Thyroid gland (tissue), 4 donors: ENCODE measurements at regions not wholly inside any gene's neighbourhood (a gene's known extent, or its start where the extent isn't known, plus 50 kb on each side); places are given as distances from the start of the nearest gene placed in this dataset.
A peak's percentile ranks its signal among the peaks of the same experiment; 100 is the strongest.

Experiments
- DNase-seq, 2 donors: peaks; one replicate each; pipeline ENCODE4 v3.0.0-alpha.2; 2019
- H3K27ac ChIP-seq, 3 donors: fragments of 200-600 bp; sonication (generic); 1 replicate in 2 of 3; 2 replicates in 1 of 3; pipeline ENCODE4 v1.5.1; 2016 to 2019; ENCODE audit warnings: mild to moderate bottlenecking in 1 of 3, moderate library complexity in 1 of 3
- H3K27me3 ChIP-seq: fragments of 200-600 bp; sonication (generic); one replicate; pipeline ENCODE4 v1.5.1; 2019
- H3K36me3 ChIP-seq, 2 donors: fragments of 200-600 bp; sonication (generic); one replicate each; pipeline ENCODE4 v1.5.1; 2016 to 2019
- H3K4me1 ChIP-seq, 2 donors: fragments of 200-600 bp; sonication (generic); one replicate each; pipeline ENCODE4 v1.5.1; 2017 to 2019
- H3K4me3 ChIP-seq, 3 donors: fragments of 200-600 bp; sonication (generic); replicated peaks in 1 of 3; 1 replicate in 2 of 3; 2 replicates in 1 of 3; pipeline ENCODE4 v1.5.1; 2016; ENCODE audit warnings: mild to moderate bottlenecking in 1 of 3
- H3K9me3 ChIP-seq: fragments of 200-600 bp; sonication (generic); one replicate; pipeline ENCODE4 v1.5.1; 2017
- CTCF ChIP-seq, 6 experiments: fragments of 200-600 bp in 3 of 6; fragments of 450-650 bp in 3 of 6; sonication (generic) in 3 of 6; IDR thresholded peaks; one replicate each; pipeline ENCODE4 v1.5.1; 2016 to 2019; ENCODE audit warnings: antibody characterized with exemption in 6 of 6, mild to moderate bottlenecking in 2 of 6, inconsistent platforms in 1 of 6, moderate library complexity in 1 of 6
- POLR2A ChIP-seq, 2 donors: fragments of 450-650 bp; IDR thresholded peaks; one replicate each; pipeline ENCODE4 v1.6.1; 2017; ENCODE audit warnings: antibody characterized with exemption in 2 of 2, mild to moderate bottlenecking in 2 of 2, moderate library complexity in 1 of 2
- WGBS, 2 donors: methylation state at CpG; one replicate each; pipeline ENCODE4 v1.1.5; 2017; 5-methylcytosine and 5-hydroxymethylcytosine counted together
- intact Hi-C: fragments of 100-400 bp; cut with DNase I; formaldehyde crosslinking; loops from one replicate; pipeline ENCODE4 v1.15.1; 2023

GRCh38 chr9:129491487-129491855 is 129.4 kb downstream of the C9orf50 start:
- peak overlapping the region in 1 of 3 donors; percentile 46 for H3K4me3 ChIP-seq

GRCh38 chr9:129490583-129491486 is 130.1 kb downstream of the C9orf50 start:
- Histone ChIP-seq H3K27me3 (no peaks in the 10 kb centered on the region), H3K27ac (peak overlapping the region; percentile 100), H3K4me1 (peaks cover 59 to 82% of the 10 kb centered on the region in 2 donors), H3K4me3 (peak overlapping the region in 1 of 3 donors; percentile 46), H3K9me3 (no peaks in the 10 kb centered on the region), H3K36me3 (no peaks in the 10 kb centered on the region)
- TF ChIP-seq POLR2A (IDR thresholded peaks at IDR 0.05) (peak in 1 of 2 donors; percentile 42), CTCF (IDR thresholded peaks at IDR 0.05) (no peak)
- intact Hi-C loops, result loop anchor here (5.0 kb wide), 2 partner anchors 154 to 319 kb away; no protein-coding TSS in a partner anchor
- WGBS, 2 donors, result 52% methylated on average over 7 to 11 of the region's 11 CpGs
- DNase-seq, result peak; percentile 68 to 76

More at GRCh38 chr9:129491487-129491855, 129.4 kb downstream of the C9orf50 start:
- no peaks in the 10 kb centered on the region for H3K27me3 ChIP-seq
- H3K27ac ChIP-seq, result peak overlapping the region; percentile 100
- WGBS, 2 donors, result 58 to 68% methylated on average over 8 of the region's 8 CpGs
- TF ChIP-seq POLR2A (IDR thresholded peaks at IDR 0.05) (peak in 1 of 2 donors; percentile 44), CTCF (IDR thresholded peaks at IDR 0.05) (no peak)
- no peaks in the 10 kb centered on the region for H3K9me3 ChIP-seq
- H3K4me1 ChIP-seq, result peaks cover 57 to 82% of the 10 kb centered on the region in 2 donors
- no peaks in the 10 kb centered on the region for H3K36me3 ChIP-seq
- intact Hi-C loops, result loop anchor here (5.0 kb wide), 2 partner anchors 154 to 319 kb away; no protein-coding TSS in a partner anchor
- DNase-seq, result peak in 1 of 2 donors; percentile 36

- Histone ChIP-seq H3K9me3 (no peaks in the 10 kb centered on the region), H3K27me3 (no peaks in the 10 kb centered on the region), H3K36me3 (no peaks in the 10 kb centered on the region), H3K4me1 (peaks cover 57 to 83% of the 10 kb centered on the region in 2 donors), H3K4me3 (peak overlapping the region in 1 of 3 donors; percentile 46), H3K27ac (peak overlapping the region; percentile 100)
- peak; percentile 35 to 41 for DNase-seq
- no peak for TF ChIP-seq POLR2A (IDR thresholded peaks at IDR 0.05)
- no peak for TF ChIP-seq CTCF (IDR thresholded peaks at IDR 0.05)
- intact Hi-C loops, result loop anchor here (5.0 kb wide), 2 partner anchors 153 to 318 kb away; no protein-coding TSS in a partner anchor
- WGBS, 2 donors, result 52 to 56% methylated on average over 13 to 15 of the region's 15 CpGs
These were observed 130.9 kb downstream of the C9orf50 start for GRCh38 chr9:129489838-129490582.

- whole genome bisulfite sequencing, 2 donors, result 7 to 21% methylated on average over 27 to 35 of the region's 46 CpGs
- H3K4me3 ChIP-seq, result peak overlapping the region in 1 of 3 donors; percentile 46
- peaks cover 72 to 87% of the 10 kb centered on the region in 2 donors for H3K4me1 ChIP-seq
- intact Hi-C loops, result no loop called here
- DNase-seq, result peak; percentile 50 to 57
- H3K27me3 ChIP-seq, result no peaks in the 10 kb centered on the region
- TF ChIP-seq POLR2A (IDR thresholded peaks at IDR 0.05), result no peak
- no peaks in the 10 kb centered on the region for H3K36me3 ChIP-seq
- no peaks in the 10 kb centered on the region for H3K9me3 ChIP-seq
- peak overlapping the region; percentile 100 for H3K27ac ChIP-seq
These were observed 133.0 kb downstream of the C9orf50 start for GRCh38 chr9:129487658-129488483.
